ENCODE measurements at regions not wholly inside any gene's neighbourhood (a gene's known extent, or its start where the extent isn't known, plus 50 kb on each side); places are given as distances from the start of the nearest gene placed in this dataset.

DNA sequence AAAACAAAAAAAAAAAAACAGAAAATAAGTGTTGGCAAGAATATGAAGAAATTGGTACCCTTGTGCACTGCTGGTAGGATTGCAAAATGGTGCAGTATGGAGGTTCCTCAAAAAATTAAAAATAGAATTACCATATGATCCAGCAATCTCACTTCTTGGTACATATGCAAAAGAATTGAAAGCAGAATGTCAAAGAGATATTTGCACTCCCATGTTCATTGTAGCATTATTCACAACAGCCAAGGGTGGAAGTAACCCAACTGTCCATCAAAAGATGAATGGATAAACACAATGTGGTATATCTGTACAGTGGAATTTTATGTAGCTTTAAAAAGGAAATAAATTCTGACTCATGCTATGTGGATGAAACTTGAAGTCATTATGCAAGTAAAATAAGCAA is 72.8 kb upstream of the POU3F3 start:
- TF ChIP-seq TAF1 (IDR thresholded peaks at IDR 0.05; ENCODE audit: low read depth), result no peak
- TF ChIP-seq TCF12 (IDR thresholded peaks at IDR 0.05; ENCODE audit: low read depth), result no peak
- no peak for TF ChIP-seq EP300 (IDR thresholded peaks at IDR 0.05; ENCODE audit: borderline replicate concordance)
- no peak for TF ChIP-seq RAD21 (IDR thresholded peaks at IDR 0.05; ENCODE audit: low read depth)
- TF ChIP-seq, protein P1, sequence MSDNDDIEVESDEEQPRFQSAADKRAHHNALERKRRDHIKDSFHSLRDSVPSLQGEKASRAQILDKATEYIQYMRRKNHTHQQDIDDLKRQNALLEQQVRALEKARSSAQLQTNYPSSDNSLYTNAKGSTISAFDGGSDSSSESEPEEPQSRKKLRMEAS (IDR thresholded peaks at IDR 0.05), result no peak
- no peak for TF ChIP-seq NFIC (IDR thresholded peaks at IDR 0.05)
- no peak for TF ChIP-seq YY1 (IDR thresholded peaks at IDR 0.05; ENCODE audit: low read depth)
